SKM-1 (cell line): ENCODE measurements at regions not wholly inside any gene's neighbourhood (a gene's known extent, or its start where the extent isn't known, plus 50 kb on each side); places are given as distances from the start of the nearest gene placed in this dataset.

Experiments
- DNase-seq: peaks from one replicate; lab custom pipeline; 2025; ENCODE audit not compliant: unreplicated experiment; lab: John Stamatoyannopoulos, UW

GRCh38 chr22:47393191-47393590, 630.7 kb downstream of the TBC1D22A start:
- DNase-seq = no peak

GRCh38 chr22:47392729-47393128, 630.3 kb downstream of the TBC1D22A start:
- no peak for DNase-seq

GRCh38 chr22:47392054-47392347, 629.6 kb downstream of the TBC1D22A start:
- DNase-seq = no peak

- no peak for DNase-seq
Measured at GRCh38 chr22:47391169-47392053, 629.0 kb downstream of the TBC1D22A start.

- no peak for DNase-seq
Measured at GRCh38 chr22:47390026-47390970, 627.8 kb downstream of the TBC1D22A start.

- no peak for DNase-seq
Measured at GRCh38 chr22:47389201-47389600, 626.8 kb downstream of the TBC1D22A start.

GRCh38 chr22:47388778-47389177, 626.3 kb downstream of the TBC1D22A start:
- no peak for DNase-seq

- no peak for DNase-seq
Measured at GRCh38 chr22:47388331-47388730, 625.9 kb downstream of the TBC1D22A start.

GRCh38 chr22:47386812-47387510, 624.5 kb downstream of the TBC1D22A start:
- no peak for DNase-seq

GRCh38 chr22:47384977-47385376, 622.5 kb downstream of the TBC1D22A start:
- no peak for DNase-seq

- DNase-seq = no peak
Measured at GRCh38 chr22:47382164-47382890, 619.9 kb downstream of the TBC1D22A start.

- no peak for DNase-seq
Measured at GRCh38 chr22:47381240-47381639, 618.8 kb downstream of the TBC1D22A start.

- DNase-seq = no peak
Measured at GRCh38 chr22:47380692-47381091, 618.2 kb downstream of the TBC1D22A start.

GRCh38 chr22:47379037-47379436, 616.6 kb downstream of the TBC1D22A start:
- no peak for DNase-seq

GRCh38 chr22:47377926-47378560, 615.6 kb downstream of the TBC1D22A start:
- no peak for DNase-seq

- no peak for DNase-seq
Measured at GRCh38 chr22:47376901-47377505, 614.6 kb downstream of the TBC1D22A start.

GRCh38 chr22:47376322-47376700, 613.9 kb downstream of the TBC1D22A start:
- no peak for DNase-seq

- DNase-seq = no peak
Measured at GRCh38 chr22:47375621-47376321, 613.3 kb downstream of the TBC1D22A start.

- DNase-seq = no peak
Measured at GRCh38 chr22:47374901-47375575, 612.6 kb downstream of the TBC1D22A start.
